A673 (cell line): ENCODE measurements at regions not wholly inside any gene's neighbourhood (a gene's known extent, or its start where the extent isn't known, plus 50 kb on each side); places are given as distances from the start of the nearest gene placed in this dataset.

Source experiments
- BruUV-seq: library from RNA; stranded (reverse); fragments of 400-500 nt; replicated peaks from 2 replicates; lab custom pipeline; 2021; lab: Mats Ljungman, UMichigan
- CTCF ChIA-PET: fragments of 300-600 bp; sonication (Branson Sonifier 250); formaldehyde crosslinking; loops from one replicate; lab custom pipeline; 2022; ENCODE audit warnings: antibody characterized with exemption; lab: Charles Lee
- POLR2A ChIA-PET: fragments of 300-600 bp; sonication (Branson Sonifier 250); formaldehyde crosslinking; loops from one replicate; lab custom pipeline; 2022; ENCODE audit warnings: antibody characterized with exemption; ENCODE audit not compliant: low non-redundant PET; lab: Charles Lee
- DNase-seq: peaks from one replicate; pipeline ENCODE4 v3.0.0-alpha.2; 2015; ENCODE audit warnings: low spot score
- H3K27ac ChIP-seq: fragments of 200-600 bp; sonication (generic); 2 replicates; pipeline ENCODE4 v1.5.1; 2016; ENCODE audit warnings: mixed run types, low read depth, mild to moderate bottlenecking, mixed read lengths, antibody characterized with exemption, low read length; ENCODE audit not compliant: poor library complexity, severe bottlenecking
- H3K27me3 ChIP-seq: fragments of 200-600 bp; sonication (generic); replicated peaks from 2 replicates; pipeline ENCODE4 v1.6.1; 2017; ENCODE audit warnings: mixed run types, low read depth, mild to moderate bottlenecking, mixed read lengths, antibody characterized with exemption, low read length; ENCODE audit not compliant: insufficient read depth, poor library complexity
- H3K36me3 ChIP-seq: fragments of 200-600 bp; sonication (generic); 2 replicates; pipeline ENCODE4 v1.6.1; 2016; ENCODE audit warnings: mixed run types, mild to moderate bottlenecking, mixed read lengths, antibody characterized with exemption, low read length; ENCODE audit not compliant: insufficient read depth, poor library complexity, severe bottlenecking
- H3K4me1 ChIP-seq: fragments of 200-600 bp; sonication (generic); 2 replicates; pipeline ENCODE4 v1.6.1; 2017; ENCODE audit warnings: mixed run types, mild to moderate bottlenecking, mixed read lengths, antibody characterized with exemption, low read length; ENCODE audit not compliant: insufficient read depth, poor library complexity, severe bottlenecking
- H3K4me3 ChIP-seq: fragments of 200-600 bp; sonication (generic); 2 replicates; pipeline ENCODE4 v1.5.1; 2016; ENCODE audit warnings: low read depth, mixed run types, mild to moderate bottlenecking, mixed read lengths, low read length; ENCODE audit not compliant: poor library complexity, severe bottlenecking
- H3K9me3 ChIP-seq: fragments of 200-600 bp; sonication (generic); 2 replicates; pipeline ENCODE4 v1.6.1; 2016; ENCODE audit warnings: mixed run types, low read depth, mild to moderate bottlenecking, mixed read lengths, antibody characterized with exemption, low read length; ENCODE audit not compliant: poor library complexity, severe bottlenecking
- CTCF ChIP-seq: fragments of 300-800, 200-600 bp; sonication (generic); conservative IDR thresholded peaks from 2 replicates; pipeline ENCODE4 v1.5.1; 2017; ENCODE audit warnings: low read depth, mild to moderate bottlenecking, antibody characterized with exemption, low read length, moderate library complexity, mixed read lengths
- EZH2 ChIP-seq: fragments of 200-600 bp; sonication (generic); IDR thresholded peaks from 2 replicates; pipeline ENCODE4 v1.6.1; 2017; ENCODE audit warnings: borderline replicate concordance, low read depth, mild to moderate bottlenecking, mixed read lengths, antibody characterized with exemption, low read length; ENCODE audit not compliant: poor library complexity, severe bottlenecking
- intact Hi-C: fragments of 100-400 bp; cut with micrococcal nuclease; formaldehyde crosslinking; loops from one replicate; pipeline ENCODE4 v1.10.0; 2022; ENCODE audit not compliant: unreplicated experiment

GRCh38 chr15:69593981-69594966 is 141.7 kb downstream of the RPLP1 start:
- POLR2A ChIA-PET = no interaction called here
- TF ChIP-seq CTCF = no peak
- peaks cover 4% of the 10 kb centered on the region for H3K27me3 ChIP-seq
- no TSS peak for BruUV-seq
- CTCF ChIA-PET = no interaction called here
- no peak overlapping the region for H3K4me3 ChIP-seq
- H3K4me1 ChIP-seq = no peaks in the 10 kb centered on the region
- H3K27ac ChIP-seq = no peak overlapping the region
- DNase-seq = peak; percentile 8
- intact Hi-C loops = loop anchor here (5.0 kb wide), 1 partner anchor 43 kb away; no protein-coding TSS in a partner anchor
- H3K9me3 ChIP-seq = no peaks in the 10 kb centered on the region
- H3K36me3 ChIP-seq = no peaks in the 10 kb centered on the region

GRCh38 chr15:69595009-69595791 is 142.6 kb downstream of the RPLP1 start:
- BruUV-seq = no TSS peak
- Histone ChIP-seq H3K36me3 (no peaks in the 10 kb centered on the region), H3K4me1 (no peaks in the 10 kb centered on the region), H3K27me3 (peaks cover 4% of the 10 kb centered on the region), H3K4me3 (no peak overlapping the region), H3K9me3 (no peaks in the 10 kb centered on the region), H3K27ac (no peak overlapping the region)
- CTCF ChIA-PET = no interaction called here
- intact Hi-C loops = no loop called here
- DNase-seq = no peak
- POLR2A ChIA-PET = no interaction called here
- TF ChIP-seq EZH2 (no peak), CTCF (no peak)

- no peak overlapping the region for H3K27ac ChIP-seq
- DNase-seq = no peak
- H3K9me3 ChIP-seq = no peaks in the 10 kb centered on the region
- no peak overlapping the region for H3K4me3 ChIP-seq
- H3K4me1 ChIP-seq = no peaks in the 10 kb centered on the region
- CTCF ChIA-PET = interaction anchor here (0.6 kb wide), 1 partner anchor 1003 kb away, joined by 7 read pairs; no protein-coding TSS in a partner anchor
- intact Hi-C loops = no loop called here
- peaks cover 7% of the 10 kb centered on the region for H3K27me3 ChIP-seq
- BruUV-seq = no TSS peak
- H3K36me3 ChIP-seq = no peaks in the 10 kb centered on the region
- POLR2A ChIA-PET = no interaction called here
- TF ChIP-seq EZH2 (no peak), CTCF (no peak)
Observed at GRCh38 chr15:69597061-69597592, 144.5 kb downstream of the RPLP1 start.
